Mesenchymal stem cell (in vitro differentiated cells and primary cell): ENCODE measurements at regions not wholly inside any gene's neighbourhood (a gene's known extent, or its start where the extent isn't known, plus 50 kb on each side); places are given as distances from the start of the nearest gene placed in this dataset.
"Not testable (repeated sequence)": the region's sequence is repeated elsewhere in the genome, so short reads cannot be mapped to it uniquely, and the experiment has no call there.

Experiments used
- DNase-seq: peaks from one replicate; pipeline ENCODE4 v3.0.0-alpha.2; 2013
- H2AFZ ChIP-seq: one replicate; pipeline ENCODE4 v1.6.1; 2013; ENCODE audit warnings: low read depth, mild to moderate bottlenecking, control low read depth, inconsistent platforms, low read length, moderate library complexity
- H2AK5ac ChIP-seq: 2 replicates; pipeline ENCODE4 v1.6.1; 2013; ENCODE audit warnings: low read length, moderate library complexity, mild to moderate bottlenecking, inconsistent platforms; ENCODE audit not compliant: severe bottlenecking
- H2BK120ac ChIP-seq: one replicate; pipeline ENCODE4 v1.6.1; 2013; ENCODE audit warnings: low read depth, mild to moderate bottlenecking, inconsistent platforms, low read length, moderate library complexity
- H2BK12ac ChIP-seq, 2 experiments: one replicate each; pipeline ENCODE4 v1.6.1; 2013; ENCODE audit warnings: inconsistent platforms in 2 of 2, low read length in 2 of 2, mild to moderate bottlenecking in 2 of 2, moderate library complexity in 2 of 2, control low read depth in 1 of 2
- H2BK15ac ChIP-seq: one replicate; pipeline ENCODE4 v1.6.1; 2013; ENCODE audit warnings: mild to moderate bottlenecking, low read depth, inconsistent platforms; ENCODE audit not compliant: poor library complexity, severe bottlenecking
- H2BK5ac ChIP-seq: 2 replicates; pipeline ENCODE4 v1.6.1; 2013; ENCODE audit warnings: low read depth, mild to moderate bottlenecking, low read length, control low read depth, inconsistent platforms; ENCODE audit not compliant: poor library complexity, severe bottlenecking
- H3K14ac ChIP-seq, 2 experiments: one replicate each; pipeline ENCODE4 v1.6.1; 2013; ENCODE audit warnings: inconsistent platforms in 2 of 2, low read length in 2 of 2, control low read depth in 1 of 2, mild to moderate bottlenecking in 1 of 2, moderate library complexity in 1 of 2
- H3K18ac ChIP-seq, 2 experiments: one replicate each; pipeline ENCODE4 v1.6.1; 2013; ENCODE audit warnings: inconsistent platforms in 2 of 2, low read length in 2 of 2, control low read depth in 1 of 2, low read depth in 1 of 2, mild to moderate bottlenecking in 1 of 2
- H3K23ac ChIP-seq, 2 experiments: one replicate each; pipeline ENCODE4 v1.6.1; 2013; ENCODE audit warnings: inconsistent platforms in 2 of 2, low read length in 2 of 2, mild to moderate bottlenecking in 2 of 2, moderate library complexity in 2 of 2, control low read depth in 1 of 2
- H3K27ac ChIP-seq: 2 replicates; pipeline ENCODE4 v1.5.1; 2013; ENCODE audit warnings: mild to moderate bottlenecking, moderate library complexity, low read length, control low read depth, inconsistent platforms; ENCODE audit not compliant: poor library complexity, severe bottlenecking
- H3K27me3 ChIP-seq, 2 experiments: 2 replicates each; pipeline versions ENCODE4 v1.6.1 to v1.7.0; 2013; ENCODE audit warnings: low read length in 2 of 2, mild to moderate bottlenecking in 2 of 2, moderate library complexity in 2 of 2, control low read depth in 1 of 2, inconsistent platforms in 1 of 2; ENCODE audit not compliant: control insufficient read depth in 1 of 2, insufficient read depth in 1 of 2
- H3K36me3 ChIP-seq, 2 experiments: 2 replicates each; pipeline versions ENCODE4 v1.6.1 to v1.7.0; 2013; ENCODE audit warnings: low read length in 2 of 2, control low read depth in 1 of 2, inconsistent platforms in 1 of 2, low read depth in 1 of 2, mild to moderate bottlenecking in 1 of 2; ENCODE audit not compliant: insufficient read depth in 2 of 2, control insufficient read depth in 1 of 2
- H3K4ac ChIP-seq, 2 experiments: one replicate each; pipeline ENCODE4 v1.6.1; 2013; ENCODE audit warnings: inconsistent platforms in 2 of 2, low read length in 2 of 2, mild to moderate bottlenecking in 2 of 2, moderate library complexity in 2 of 2, control low read depth in 1 of 2, low read depth in 1 of 2
- H3K4me1 ChIP-seq: 2 replicates; pipeline ENCODE4 v1.6.1; 2013; ENCODE audit warnings: low read depth, low read length, control low read depth; ENCODE audit not compliant: control insufficient read depth, insufficient read depth
- H3K4me2 ChIP-seq: 2 replicates; pipeline ENCODE4 v1.6.1; 2013; ENCODE audit warnings: low read length, mild to moderate bottlenecking, inconsistent platforms; ENCODE audit not compliant: poor library complexity, severe bottlenecking
- H3K4me3 ChIP-seq, 2 experiments: 2 replicates each; pipeline versions ENCODE4 v1.5.1 to v1.7.0; 2013; ENCODE audit warnings: low read length in 2 of 2, mild to moderate bottlenecking in 2 of 2, control low read depth in 1 of 2, low read depth in 1 of 2; ENCODE audit not compliant: insufficient read depth in 1 of 2
- H3K79me1 ChIP-seq: replicated peaks from 2 replicates; pipeline ENCODE4 v1.6.1; 2013; ENCODE audit warnings: mild to moderate bottlenecking, control low read depth, low read length, inconsistent platforms; ENCODE audit not compliant: poor library complexity, severe bottlenecking
- H3K9ac ChIP-seq: 2 replicates; pipeline ENCODE4 v1.7.0; 2013; ENCODE audit warnings: mild to moderate bottlenecking, low read length, moderate library complexity
- H3K9me3 ChIP-seq: 2 replicates; pipeline ENCODE4 v1.7.0; 2013; ENCODE audit warnings: mild to moderate bottlenecking, low read length; ENCODE audit not compliant: control insufficient read depth
- H4K8ac ChIP-seq: one replicate; pipeline ENCODE4 v1.6.1; 2013; ENCODE audit warnings: inconsistent platforms, mild to moderate bottlenecking, low read length, moderate library complexity
- H4K91ac ChIP-seq: one replicate; pipeline ENCODE4 v1.6.1; 2013; ENCODE audit warnings: mild to moderate bottlenecking, low read length, inconsistent platforms
- WGBS: methylation state at CpG from one replicate; pipeline ENCODE4 v1.1.7; 2013; ENCODE audit warnings: mixed read lengths; 5-methylcytosine and 5-hydroxymethylcytosine counted together

DNA sequence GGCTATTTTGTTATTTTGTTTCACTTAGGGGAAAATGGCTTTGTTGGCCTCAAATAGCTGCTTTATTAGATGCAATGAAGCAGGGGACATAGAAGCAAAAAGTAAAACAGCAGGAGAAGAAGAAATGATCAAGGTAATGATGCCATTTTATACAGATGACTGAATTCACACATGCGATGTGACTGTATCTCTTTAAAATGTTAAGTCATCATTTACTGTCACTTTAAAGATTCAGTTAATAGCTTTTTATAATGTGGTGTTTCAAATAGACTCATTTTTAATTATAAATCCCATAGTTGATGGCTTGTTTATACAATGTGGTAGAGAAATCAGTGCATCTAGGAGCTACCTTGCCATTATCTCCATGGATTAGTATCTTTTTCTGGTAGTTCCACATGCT is 863.9 kb upstream of the DEFB115 start:
- H3K4ac ChIP-seq, H4K8ac ChIP-seq, H3K23ac ChIP-seq, H3K9ac ChIP-seq, H3K4me1 ChIP-seq, H4K91ac ChIP-seq, H3K9me3 ChIP-seq, H3K79me1 ChIP-seq, H3K27me3 ChIP-seq, H3K4me3 ChIP-seq, DNase-seq, H3K27ac ChIP-seq, H3K14ac ChIP-seq, H3K4me2 ChIP-seq, H2BK120ac ChIP-seq, H2AFZ ChIP-seq, H2BK15ac ChIP-seq, H2BK12ac ChIP-seq, H2AK5ac ChIP-seq, H2BK5ac ChIP-seq, H3K18ac ChIP-seq: not testable (repeated sequence)
- WGBS: no CpG with 5 or more reads among the region's 1 CpG
- peaks cover 4 to 28% of the 10 kb centered on the region in 2 experiments for H3K36me3 ChIP-seq

DNA sequence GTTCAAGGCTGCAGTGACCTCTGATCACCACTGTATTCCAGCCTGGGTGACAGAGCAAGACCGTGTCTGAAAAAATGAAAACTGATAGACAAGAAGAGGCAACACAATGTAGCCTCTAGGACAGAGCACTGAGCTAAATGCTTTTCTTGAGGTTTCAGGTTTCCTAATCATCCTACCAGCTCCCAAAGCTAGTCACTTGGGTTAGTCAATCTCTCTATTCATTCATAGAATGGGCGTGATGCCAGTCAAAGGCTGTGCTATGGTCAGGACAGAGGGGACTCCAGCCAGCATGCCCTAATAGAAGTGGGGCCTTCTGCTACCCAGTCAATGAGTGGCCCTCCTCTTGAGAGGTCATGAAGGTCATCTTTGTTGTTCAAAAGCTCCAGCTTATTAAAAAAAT is 860.4 kb upstream of the DEFB115 start:
- H2BK12ac ChIP-seq, H3K14ac ChIP-seq, H2BK15ac ChIP-seq, H3K4ac ChIP-seq, H2BK120ac ChIP-seq, H2BK5ac ChIP-seq, H3K27ac ChIP-seq, H3K79me1 ChIP-seq, H2AK5ac ChIP-seq, H3K27me3 ChIP-seq, DNase-seq, H3K4me3 ChIP-seq, H4K8ac ChIP-seq, H4K91ac ChIP-seq, H3K23ac ChIP-seq, H3K9me3 ChIP-seq, H2AFZ ChIP-seq, H3K4me1 ChIP-seq, H3K18ac ChIP-seq, H3K9ac ChIP-seq, H3K4me2 ChIP-seq: not testable (repeated sequence)
- 93% methylated on average over 2 of the region's 2 CpGs for WGBS
- H3K36me3 ChIP-seq: peaks cover 7 to 31% of the 10 kb centered on the region in 2 experiments

DNA sequence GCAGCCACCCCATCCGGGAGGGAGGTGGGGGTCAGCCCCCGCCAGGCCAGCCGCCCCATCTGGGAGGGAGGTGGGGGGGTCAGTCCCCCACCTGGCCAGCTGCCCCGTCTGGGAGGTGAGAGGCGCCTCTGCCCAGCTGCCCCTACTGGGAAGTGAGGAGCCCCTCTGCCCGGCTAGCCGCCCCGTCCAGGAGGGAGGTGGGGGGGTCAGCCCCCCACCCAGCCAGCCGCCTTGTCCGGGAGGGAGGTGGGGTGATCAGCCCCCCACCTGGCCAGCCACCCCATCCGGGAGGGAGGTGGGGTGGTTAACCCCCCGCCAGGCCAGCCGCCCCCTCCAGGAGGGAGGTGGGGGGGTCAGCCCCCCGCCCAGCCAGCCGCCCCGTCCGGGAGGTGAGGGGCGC is 852.4 kb upstream of the DEFB115 start:
- H2BK5ac ChIP-seq, H3K14ac ChIP-seq, DNase-seq, H2BK15ac ChIP-seq, H2BK120ac ChIP-seq, H3K9ac ChIP-seq, H3K23ac ChIP-seq, H3K4me1 ChIP-seq, H2AFZ ChIP-seq, H3K27me3 ChIP-seq, H3K79me1 ChIP-seq, H2BK12ac ChIP-seq, H4K8ac ChIP-seq, H3K4me3 ChIP-seq, H4K91ac ChIP-seq, H2AK5ac ChIP-seq, H3K4me2 ChIP-seq, H3K18ac ChIP-seq, H3K4ac ChIP-seq, H3K27ac ChIP-seq: not testable (repeated sequence)
- Histone ChIP-seq H3K36me3 (peaks cover 11% of the 10 kb centered on the region in 2 experiments), H3K9me3 (peaks cover 11% of the 10 kb centered on the region)
- WGBS: 93% methylated on average over 3 of the region's 18 CpGs

DNA sequence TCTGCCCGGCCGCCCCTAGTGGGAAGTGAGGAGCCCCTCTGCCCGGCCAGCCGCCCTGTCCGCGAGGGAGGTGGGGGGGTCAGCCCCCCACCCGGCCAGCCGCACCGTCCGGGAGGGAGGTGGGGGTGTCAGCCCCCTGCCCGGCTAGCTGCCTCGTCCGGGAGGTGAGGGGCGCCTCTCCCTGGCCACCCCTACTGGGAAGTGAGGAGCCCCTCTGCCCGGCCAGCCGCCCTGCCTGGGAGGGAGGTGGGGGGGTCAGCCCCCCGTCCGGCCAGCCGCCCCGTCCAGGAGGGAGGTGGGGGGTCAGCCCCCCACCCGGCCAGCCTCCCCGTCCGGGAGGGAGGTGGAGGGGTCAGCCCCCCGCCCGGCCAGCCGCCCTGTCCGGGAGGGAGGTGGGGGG is 851.9 kb upstream of the DEFB115 start:
- H2AK5ac ChIP-seq, H2BK12ac ChIP-seq, H3K4ac ChIP-seq, H3K23ac ChIP-seq, H3K4me2 ChIP-seq, H3K27ac ChIP-seq, H3K14ac ChIP-seq, H3K9ac ChIP-seq, H4K91ac ChIP-seq, H2AFZ ChIP-seq, H3K18ac ChIP-seq, H2BK120ac ChIP-seq, DNase-seq, H3K4me1 ChIP-seq, H3K79me1 ChIP-seq, H4K8ac ChIP-seq, H2BK15ac ChIP-seq, H2BK5ac ChIP-seq, H3K4me3 ChIP-seq, H3K27me3 ChIP-seq: not testable (repeated sequence)
- 97% methylated on average over 7 of the region's 27 CpGs for WGBS
- Histone ChIP-seq H3K36me3 (peaks cover 6 to 10% of the 10 kb centered on the region in 2 experiments), H3K9me3 (peaks cover 11% of the 10 kb centered on the region)
